SU-DHL-6 (cell line): ENCODE measurements at regions not wholly inside any gene's neighbourhood (a gene's known extent, or its start where the extent isn't known, plus 50 kb on each side); places are given as distances from the start of the nearest gene placed in this dataset.
A peak's percentile ranks its signal among the peaks of the same experiment; 100 is the strongest.
"Not testable (repeated sequence)": the region's sequence is repeated elsewhere in the genome, so short reads cannot be mapped to it uniquely, and the experiment has no call there.

Experiments
- H2AFZ ChIP-seq: fragments of 200-600 bp; sonication (generic); 2 replicates; pipeline ENCODE4 v1.6.1; 2014; ENCODE audit warnings: low read depth, mild to moderate bottlenecking, moderate library complexity, mixed read lengths, antibody characterized with exemption, low read length; ENCODE audit not compliant: severe bottlenecking
- H3F3A ChIP-seq: fragments of 200-600 bp; shearing (Covaris generic); 2 replicates; pipeline ENCODE4 v1.6.0; 2016; ENCODE audit warnings: antibody characterized with exemption, mild to moderate bottlenecking; ENCODE audit not compliant: insufficient read depth
- H3K27ac ChIP-seq: fragments of 200-600 bp; sonication (generic); 2 replicates; pipeline ENCODE4 v1.5.1; 2016; ENCODE audit warnings: low read depth, mild to moderate bottlenecking, low read length, moderate library complexity, mixed read lengths
- H3K27me3 ChIP-seq: fragments of 200-600 bp; sonication (generic), shearing (Covaris generic); 2 replicates; pipeline ENCODE4 v1.6.0; 2014; ENCODE audit warnings: mild to moderate bottlenecking, low read length
- H3K36me3 ChIP-seq: fragments of 200-600 bp; sonication (generic); 2 replicates; pipeline ENCODE4 v1.6.1; 2014; ENCODE audit warnings: mild to moderate bottlenecking, low read length, mixed read lengths
- H3K4me2 ChIP-seq: fragments of 300-600, 200-600 bp; shearing (Covaris generic), sonication (generic); 2 replicates; pipeline ENCODE4 v1.6.0; 2014; ENCODE audit warnings: low read length, low read depth, mild to moderate bottlenecking; ENCODE audit not compliant: poor library complexity, severe bottlenecking
- H3K4me3 ChIP-seq: fragments of 200-600 bp; sonication (generic); 2 replicates; pipeline ENCODE4 v1.5.1; 2014; ENCODE audit warnings: antibody characterized with exemption, low read length, mild to moderate bottlenecking, mixed read lengths; ENCODE audit not compliant: insufficient read depth, poor library complexity, severe bottlenecking
- H3K79me2 ChIP-seq: fragments of 200-600 bp; sonication (generic); 2 replicates; pipeline ENCODE4 v1.6.1; 2014; ENCODE audit warnings: mild to moderate bottlenecking, low read length, moderate library complexity; ENCODE audit not compliant: insufficient read depth
- H3K9ac ChIP-seq: fragments of 200-600 bp; sonication (generic); 2 replicates; pipeline ENCODE4 v1.7.0; 2014; ENCODE audit warnings: mild to moderate bottlenecking, low read length
- H3K9me2 ChIP-seq: fragments of 200-600 bp; sonication (generic); replicated peaks from 2 replicates; pipeline ENCODE4 v1.6.1; 2014; ENCODE audit warnings: low read length; ENCODE audit not compliant: insufficient read depth
- H3K9me3 ChIP-seq: fragments of 200-600 bp; sonication (generic); 2 replicates; pipeline ENCODE4 v1.6.1; 2014; ENCODE audit warnings: low read length, mixed read lengths; ENCODE audit not compliant: insufficient read depth
- H4K20me1 ChIP-seq: fragments of 200-600 bp; sonication (generic); 2 replicates; pipeline ENCODE4 v1.6.1; 2014; ENCODE audit warnings: low read depth, mild to moderate bottlenecking, antibody characterized with exemption, low read length, moderate library complexity, mixed read lengths
- EZH2phosphoT487 ChIP-seq: fragments of 200-600 bp; sonication (generic), shearing (Covaris generic); conservative IDR thresholded peaks from 2 replicates; pipeline ENCODE4 v1.6.1; 2018; ENCODE audit warnings: mild to moderate bottlenecking, antibody characterized with exemption, low read length, moderate library complexity, mixed read lengths
- TF ChIP-seq, protein P1 (sequence below): fragments of 200-600 bp; sonication (generic); IDR thresholded peaks from one replicate; pipeline ENCODE4 v1.5.1; 2017; ENCODE audit warnings: antibody characterized with exemption, mild to moderate bottlenecking, low read length, moderate library complexity; ENCODE audit not compliant: insufficient read depth, poor library complexity, severe bottlenecking

GRCh38 chr12:111121840-111122239, 201.5 kb upstream of the MYL2 start:
- no peak for TF ChIP-seq EZH2phosphoT487
- TF ChIP-seq, protein P1, sequence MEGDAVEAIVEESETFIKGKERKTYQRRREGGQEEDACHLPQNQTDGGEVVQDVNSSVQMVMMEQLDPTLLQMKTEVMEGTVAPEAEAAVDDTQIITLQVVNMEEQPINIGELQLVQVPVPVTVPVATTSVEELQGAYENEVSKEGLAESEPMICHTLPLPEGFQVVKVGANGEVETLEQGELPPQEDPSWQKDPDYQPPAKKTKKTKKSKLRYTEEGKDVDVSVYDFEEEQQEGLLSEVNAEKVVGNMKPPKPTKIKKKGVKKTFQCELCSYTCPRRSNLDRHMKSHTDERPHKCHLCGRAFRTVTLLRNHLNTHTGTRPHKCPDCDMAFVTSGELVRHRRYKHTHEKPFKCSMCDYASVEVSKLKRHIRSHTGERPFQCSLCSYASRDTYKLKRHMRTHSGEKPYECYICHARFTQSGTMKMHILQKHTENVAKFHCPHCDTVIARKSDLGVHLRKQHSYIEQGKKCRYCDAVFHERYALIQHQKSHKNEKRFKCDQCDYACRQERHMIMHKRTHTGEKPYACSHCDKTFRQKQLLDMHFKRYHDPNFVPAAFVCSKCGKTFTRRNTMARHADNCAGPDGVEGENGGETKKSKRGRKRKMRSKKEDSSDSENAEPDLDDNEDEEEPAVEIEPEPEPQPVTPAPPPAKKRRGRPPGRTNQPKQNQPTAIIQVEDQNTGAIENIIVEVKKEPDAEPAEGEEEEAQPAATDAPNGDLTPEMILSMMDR: no peak
- no peak overlapping the region for H3K4me2 ChIP-seq
- no peaks in the 10 kb centered on the region for H3K9me2 ChIP-seq
- peaks cover 100% of the 10 kb centered on the region for H3K79me2 ChIP-seq
- H4K20me1 ChIP-seq: peaks cover 41% of the 10 kb centered on the region
- H3K9me3 ChIP-seq: no peaks in the 10 kb centered on the region
- H3K9ac ChIP-seq: no peak overlapping the region
- peaks cover 76% of the 10 kb centered on the region for H3K36me3 ChIP-seq
- no peaks in the 10 kb centered on the region for H3K27me3 ChIP-seq
- H2AFZ ChIP-seq: no peak overlapping the region
- H3F3A ChIP-seq: peaks cover 25% of the 10 kb centered on the region
- H3K4me3 ChIP-seq: no peak overlapping the region
- H3K27ac ChIP-seq: 0 out of 2 replicates have a peak overlapping the region, but pooled peaks have one; percentile 5

GRCh38 chr12:111120578-111120977, 200.2 kb upstream of the MYL2 start:
- Histone ChIP-seq H2AFZ (no peak overlapping the region), H3K4me2 (no peak overlapping the region), H3K9me3 (no peaks in the 10 kb centered on the region), H3K27ac (no peak overlapping the region), H3K9ac (no peak overlapping the region), H3K4me3 (no peak overlapping the region), H3F3A (peaks cover 32% of the 10 kb centered on the region), H3K79me2 (peaks cover 100% of the 10 kb centered on the region), H4K20me1 (peaks cover 50% of the 10 kb centered on the region), H3K9me2 (no peaks in the 10 kb centered on the region), H3K36me3 (peaks cover 79% of the 10 kb centered on the region), H3K27me3 (no peaks in the 10 kb centered on the region)
- TF ChIP-seq, protein P1: no peak
- no peak for TF ChIP-seq EZH2phosphoT487

DNA sequence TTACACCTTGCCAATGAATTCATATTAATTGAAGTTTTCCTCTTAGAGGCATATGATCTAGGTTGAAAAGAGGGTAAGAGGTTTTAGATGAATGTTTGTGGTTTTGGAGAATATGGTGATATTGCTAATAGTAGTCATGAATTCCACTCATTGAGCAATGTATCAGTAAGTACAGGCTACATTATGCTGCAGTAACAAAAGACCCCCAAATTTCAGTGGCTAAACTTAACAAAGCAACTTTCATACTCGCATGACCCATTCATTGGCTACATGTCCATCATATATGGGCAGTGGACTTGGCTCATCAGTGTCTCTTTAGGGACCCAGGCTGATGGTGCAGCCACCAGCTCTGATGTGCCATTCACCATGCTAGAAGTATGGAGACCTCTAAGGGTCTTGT, 196.6 kb upstream of the MYL2 start:
- H3K9ac ChIP-seq: no peak overlapping the region
- H3K79me2 ChIP-seq: peaks cover 100% of the 10 kb centered on the region
- no peak overlapping the region for H2AFZ ChIP-seq
- no peaks in the 10 kb centered on the region for H3K9me3 ChIP-seq
- H4K20me1 ChIP-seq: peaks cover 50% of the 10 kb centered on the region
- H3K27ac ChIP-seq: no peak overlapping the region
- TF ChIP-seq, protein P1: no peak
- no peak for TF ChIP-seq EZH2phosphoT487
- H3K4me3 ChIP-seq: no peak overlapping the region
- H3F3A ChIP-seq: peaks cover 47% of the 10 kb centered on the region
- H3K36me3 ChIP-seq: peaks cover 72% of the 10 kb centered on the region
- H3K4me2 ChIP-seq: no peak overlapping the region
- H3K9me2 ChIP-seq: no peaks in the 10 kb centered on the region
- no peaks in the 10 kb centered on the region for H3K27me3 ChIP-seq

GRCh38 chr12:111113313-111113712, 192.9 kb upstream of the MYL2 start:
- H4K20me1 ChIP-seq: peaks cover 34% of the 10 kb centered on the region
- H2AFZ ChIP-seq, H3K9me3 ChIP-seq, H3K9me2 ChIP-seq, H3K4me3 ChIP-seq, H3K27me3 ChIP-seq, H3K9ac ChIP-seq: not testable (repeated sequence)
- H3K27ac ChIP-seq: peak overlapping the region; percentile 62
- H3K4me2 ChIP-seq: peak overlapping the region; percentile 41
- H3K79me2 ChIP-seq: peaks cover 100% of the 10 kb centered on the region
- peaks cover 54% of the 10 kb centered on the region for H3F3A ChIP-seq
- H3K36me3 ChIP-seq: peaks cover 63% of the 10 kb centered on the region
